Fibroblast of villous mesenchyme (primary cell): ENCODE measurements at regions not wholly inside any gene's neighbourhood (a gene's known extent, or its start where the extent isn't known, plus 50 kb on each side); places are given as distances from the start of the nearest gene placed in this dataset.

ENCODE experiments used
- DNase-seq: peaks from one replicate; pipeline ENCODE4 v3.0.0-alpha.2; 2010; ENCODE audit warnings: low read depth
- H3K4me3 ChIP-seq: 2 replicates; pipeline ENCODE4 v1.5.1; 2011; ENCODE audit warnings: low read depth, mild to moderate bottlenecking, low read length
- TF ChIP-seq, protein P1 (sequence below): IDR thresholded peaks from 2 replicates; pipeline ENCODE4 v1.5.1; 2012; ENCODE audit warnings: low read depth, mild to moderate bottlenecking, low read length; ENCODE audit not compliant: insufficient read depth

DNA sequence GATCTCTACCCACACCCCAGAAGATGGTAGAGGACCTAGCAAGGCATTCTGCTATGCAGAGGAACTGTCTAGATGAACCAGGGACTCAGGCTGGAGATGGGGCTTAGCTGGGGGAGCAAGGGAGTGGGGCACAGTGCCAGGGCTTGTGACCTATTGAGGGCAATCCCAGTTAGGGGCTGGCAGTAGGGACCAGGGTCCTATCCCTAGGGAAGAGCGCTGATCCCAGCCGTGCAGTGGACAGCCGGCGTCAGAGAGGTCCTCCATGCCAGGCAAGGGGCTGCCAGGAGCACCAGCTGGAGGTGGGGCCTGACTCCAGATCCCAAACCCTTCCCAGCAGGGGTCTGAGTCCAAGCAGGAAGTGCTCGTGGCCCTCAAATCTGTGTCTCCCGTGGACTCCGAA lies 52.7 kb upstream of the NEURL1B start:
- no peak overlapping the region for H3K4me3 ChIP-seq
- TF ChIP-seq, protein P1, sequence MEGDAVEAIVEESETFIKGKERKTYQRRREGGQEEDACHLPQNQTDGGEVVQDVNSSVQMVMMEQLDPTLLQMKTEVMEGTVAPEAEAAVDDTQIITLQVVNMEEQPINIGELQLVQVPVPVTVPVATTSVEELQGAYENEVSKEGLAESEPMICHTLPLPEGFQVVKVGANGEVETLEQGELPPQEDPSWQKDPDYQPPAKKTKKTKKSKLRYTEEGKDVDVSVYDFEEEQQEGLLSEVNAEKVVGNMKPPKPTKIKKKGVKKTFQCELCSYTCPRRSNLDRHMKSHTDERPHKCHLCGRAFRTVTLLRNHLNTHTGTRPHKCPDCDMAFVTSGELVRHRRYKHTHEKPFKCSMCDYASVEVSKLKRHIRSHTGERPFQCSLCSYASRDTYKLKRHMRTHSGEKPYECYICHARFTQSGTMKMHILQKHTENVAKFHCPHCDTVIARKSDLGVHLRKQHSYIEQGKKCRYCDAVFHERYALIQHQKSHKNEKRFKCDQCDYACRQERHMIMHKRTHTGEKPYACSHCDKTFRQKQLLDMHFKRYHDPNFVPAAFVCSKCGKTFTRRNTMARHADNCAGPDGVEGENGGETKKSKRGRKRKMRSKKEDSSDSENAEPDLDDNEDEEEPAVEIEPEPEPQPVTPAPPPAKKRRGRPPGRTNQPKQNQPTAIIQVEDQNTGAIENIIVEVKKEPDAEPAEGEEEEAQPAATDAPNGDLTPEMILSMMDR, result no peak
- DNase-seq, result no peak

DNA sequence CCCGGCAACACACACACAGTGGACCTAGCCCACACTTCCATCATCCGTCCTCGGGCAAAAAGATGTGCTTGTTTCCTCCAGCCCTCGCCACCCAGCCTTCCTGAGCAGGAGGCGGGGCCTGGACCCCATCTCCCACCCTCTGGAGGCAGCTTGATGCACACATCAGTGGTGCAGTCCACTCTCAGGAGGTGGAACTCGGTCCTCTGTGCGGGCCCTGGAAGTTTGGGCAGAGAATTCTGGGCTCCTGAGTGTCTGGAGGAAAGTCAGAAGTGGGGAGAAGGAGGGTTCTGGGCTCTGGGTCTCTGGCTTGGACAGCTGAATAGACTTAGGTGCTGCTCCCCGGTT lies 54.0 kb upstream of the NEURL1B start:
- TF ChIP-seq, protein P1, result no peak
- H3K4me3 ChIP-seq, result no peak overlapping the region
- DNase-seq, result no peak

DNA sequence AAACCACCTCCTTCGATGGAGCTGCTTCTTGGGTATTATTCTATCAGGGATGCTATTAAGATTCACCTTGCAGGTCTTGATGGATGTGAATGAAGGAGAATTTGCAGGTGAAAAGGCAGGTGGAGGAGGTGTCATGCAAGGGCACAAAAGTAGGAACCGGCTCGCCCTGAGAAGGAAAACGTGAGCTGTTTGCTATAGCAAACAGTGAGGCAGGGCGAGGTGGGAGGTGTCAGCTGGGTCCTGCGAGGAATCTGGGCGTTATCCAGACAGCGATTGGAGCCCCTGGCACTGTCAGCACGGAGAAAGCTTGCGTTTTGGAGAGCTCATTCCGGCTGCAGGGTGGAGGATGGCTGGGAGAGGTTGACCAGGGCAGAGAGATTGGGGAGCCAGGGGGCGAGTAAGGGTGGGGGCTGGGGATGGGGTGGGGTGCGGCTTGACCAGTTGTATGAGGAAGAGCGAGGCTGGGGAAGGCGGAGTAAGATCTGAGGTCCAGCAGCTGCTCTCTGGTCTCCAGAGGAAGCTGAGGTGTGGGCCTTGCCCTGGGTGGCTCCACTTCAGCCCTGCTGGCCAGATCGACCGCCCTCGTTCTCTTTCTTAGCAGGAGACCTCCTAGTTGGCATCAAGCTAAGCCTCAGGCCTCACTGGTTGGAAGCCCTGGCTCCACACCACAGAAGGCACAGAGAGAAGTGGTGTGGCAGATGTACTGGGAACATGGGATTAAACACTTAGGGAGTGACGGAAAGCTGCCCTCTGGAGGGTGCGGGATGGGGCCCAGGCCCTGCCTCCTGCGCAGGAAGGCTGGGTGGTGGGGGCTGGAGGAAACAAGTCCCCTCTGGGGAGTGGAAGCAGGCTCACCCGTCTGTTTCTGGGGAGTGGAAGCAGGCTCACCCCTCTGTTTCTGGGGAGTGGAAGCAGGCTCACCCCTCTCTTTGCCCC lies 54.7 kb upstream of the NEURL1B start:
- TF ChIP-seq, protein P1, result no peak
- no peak overlapping the region for H3K4me3 ChIP-seq
- no peak for DNase-seq

DNA sequence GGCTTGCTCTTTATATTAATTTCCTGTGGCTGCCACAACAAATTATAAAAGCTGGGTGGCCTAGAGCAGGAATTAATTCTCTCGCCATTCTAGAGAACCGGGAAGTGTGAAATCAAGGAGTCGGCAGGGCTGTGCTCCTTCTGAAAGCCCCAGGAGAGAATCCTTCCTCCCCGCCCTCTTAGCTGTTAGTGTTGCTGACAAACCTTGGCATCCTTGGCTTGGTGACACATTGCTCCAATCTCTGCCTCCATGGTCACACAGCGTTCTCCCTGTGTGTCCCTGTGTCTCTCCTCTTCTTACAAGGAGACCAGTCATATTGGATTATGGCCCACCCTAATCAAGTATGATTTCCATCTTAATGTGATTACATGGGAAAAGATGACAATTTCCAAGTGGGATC lies 55.9 kb upstream of the NEURL1B start:
- TF ChIP-seq, protein P1, result no peak
- no peak overlapping the region for H3K4me3 ChIP-seq
- DNase-seq, result no peak

DNA sequence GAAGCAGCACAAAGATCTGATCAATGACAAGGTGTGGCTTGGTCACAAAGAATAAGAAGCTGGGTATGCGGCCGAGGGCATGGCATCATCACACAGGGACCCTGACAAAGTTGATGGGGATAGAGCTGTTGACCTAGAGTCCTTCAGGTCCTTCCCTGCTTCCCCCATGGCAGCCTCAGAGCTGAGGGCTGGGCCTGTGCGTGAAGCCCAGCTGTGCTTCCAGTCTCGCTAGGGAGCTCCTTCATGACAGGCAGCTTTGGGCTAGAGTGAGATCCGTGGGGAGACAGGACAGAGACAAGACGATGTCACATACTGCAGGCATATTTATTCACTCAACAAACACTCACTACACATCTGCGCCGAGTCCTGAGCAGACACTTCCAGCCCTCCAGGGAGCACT lies 56.4 kb upstream of the NEURL1B start:
- no peak overlapping the region for H3K4me3 ChIP-seq
- TF ChIP-seq, protein P1, result no peak
- DNase-seq, result no peak

DNA sequence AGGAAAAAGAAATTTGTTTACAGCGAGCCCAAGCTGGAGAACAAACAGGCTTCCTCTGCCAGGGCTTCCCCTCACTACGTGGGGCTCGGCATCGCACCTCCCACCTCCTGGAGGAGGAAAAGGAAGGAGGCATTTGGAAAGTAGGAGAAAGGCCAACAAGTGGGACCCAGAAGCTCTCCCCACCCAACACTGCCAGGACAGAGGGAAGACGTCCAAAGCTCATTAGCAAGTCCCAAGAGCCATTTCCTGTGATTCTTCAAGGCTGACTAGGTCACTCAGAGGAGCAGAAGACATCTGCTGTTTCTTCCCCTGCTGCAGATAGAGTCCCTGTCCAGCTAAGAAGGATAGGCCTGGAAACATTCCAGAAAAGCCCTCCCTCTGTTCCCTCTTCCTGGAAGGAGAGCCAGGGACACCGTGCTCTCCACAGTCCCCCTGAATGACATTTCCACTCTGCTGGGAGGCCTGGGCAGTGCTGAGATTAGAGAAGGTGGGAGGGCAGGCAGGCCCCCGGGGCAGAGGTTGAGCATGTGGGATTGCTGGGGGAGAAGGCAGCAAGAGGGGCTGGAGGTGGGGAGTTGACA lies 57.0 kb upstream of the NEURL1B start:
- TF ChIP-seq, protein P1, result no peak
- no peak overlapping the region for H3K4me3 ChIP-seq
- no peak for DNase-seq

DNA sequence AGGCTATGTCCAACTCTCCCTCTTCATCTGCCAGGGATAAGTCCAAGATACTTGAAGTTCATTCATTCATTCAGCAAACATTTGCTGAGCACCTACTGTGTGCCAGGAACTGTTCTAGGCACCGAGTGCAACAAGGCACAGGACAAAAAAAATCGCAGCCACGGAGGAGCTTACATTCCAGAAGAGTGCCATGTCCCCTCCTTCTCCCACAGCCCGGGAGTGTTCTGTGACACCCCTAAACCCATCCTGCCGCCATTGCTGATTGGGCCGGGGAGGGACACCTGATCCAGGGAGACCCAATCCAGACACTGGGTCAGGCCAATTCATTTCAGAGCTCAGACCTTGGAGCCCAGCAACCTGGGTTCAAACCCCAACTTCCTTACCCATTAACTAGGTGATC lies 58.1 kb upstream of the NEURL1B start:
- DNase-seq, result no peak
- no peak overlapping the region for H3K4me3 ChIP-seq
- TF ChIP-seq, protein P1, result no peak
